ENCODE measurements at regions not wholly inside any gene's neighbourhood (a gene's known extent, or its start where the extent isn't known, plus 50 kb on each side); places are given as distances from the start of the nearest gene placed in this dataset.
"Not testable (repeated sequence)": the region's sequence is repeated elsewhere in the genome, so short reads cannot be mapped to it uniquely, and the experiment has no call there.

GRCh38 chr3:17861476-17861875 is 119.0 kb upstream of the TBC1D5 start:
- DNase-seq = no peak

DNA sequence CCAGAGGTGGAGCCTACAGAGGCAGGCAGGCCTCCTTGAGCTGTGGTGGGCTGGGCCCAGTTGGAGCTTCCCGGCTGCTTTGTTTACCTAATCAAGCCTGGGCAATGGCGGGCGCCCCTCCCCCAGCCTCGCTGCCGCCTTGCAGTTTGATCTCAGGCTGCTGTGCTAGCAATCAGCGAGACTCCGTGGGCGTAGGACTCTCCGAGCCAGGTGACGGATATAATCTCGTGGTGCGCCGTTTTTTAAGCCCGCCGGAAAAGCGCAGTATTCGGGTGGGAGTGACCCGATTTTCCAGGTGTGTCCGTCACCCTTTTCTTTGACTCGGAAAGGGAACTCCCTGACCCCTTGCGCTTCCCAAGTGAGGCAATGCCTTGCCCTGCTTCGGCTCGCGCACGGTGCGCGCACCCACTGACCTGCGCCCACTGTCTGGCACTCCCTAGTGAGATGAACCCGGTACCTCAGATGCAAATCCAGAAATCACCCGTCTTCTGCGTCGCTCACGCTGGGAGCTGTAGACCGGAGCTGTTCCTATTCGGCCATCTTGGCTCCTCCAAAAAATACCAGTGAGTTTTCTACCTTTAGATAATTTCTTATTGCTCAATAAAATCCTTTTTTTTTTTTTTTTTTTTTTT is 118.5 kb upstream of the TBC1D5 start:
- not testable (repeated sequence) for DNase-seq

DNA sequence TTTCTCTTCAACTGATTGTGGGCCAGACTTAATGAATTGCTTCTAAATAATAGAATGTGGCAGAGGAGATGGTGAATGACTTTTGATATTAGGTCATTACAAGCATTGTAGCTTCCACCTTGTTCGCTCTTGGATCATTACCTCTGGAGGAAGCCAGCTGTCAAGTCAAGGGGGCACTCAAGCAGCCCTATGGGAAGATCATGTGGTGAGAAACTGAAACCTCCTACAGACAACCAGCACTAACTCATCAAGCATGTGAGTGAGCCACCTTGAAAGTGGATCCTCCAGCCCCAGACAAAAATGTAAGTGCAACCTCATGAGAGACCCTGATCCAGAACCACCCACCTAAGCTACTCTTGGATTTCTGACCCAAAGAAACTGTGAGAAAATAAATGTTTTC is 109.8 kb upstream of the TBC1D5 start:
- no peak for DNase-seq

- no peak for DNase-seq
Observed at GRCh38 chr3:17850448-17850847, 108.0 kb upstream of the TBC1D5 start.

DNA sequence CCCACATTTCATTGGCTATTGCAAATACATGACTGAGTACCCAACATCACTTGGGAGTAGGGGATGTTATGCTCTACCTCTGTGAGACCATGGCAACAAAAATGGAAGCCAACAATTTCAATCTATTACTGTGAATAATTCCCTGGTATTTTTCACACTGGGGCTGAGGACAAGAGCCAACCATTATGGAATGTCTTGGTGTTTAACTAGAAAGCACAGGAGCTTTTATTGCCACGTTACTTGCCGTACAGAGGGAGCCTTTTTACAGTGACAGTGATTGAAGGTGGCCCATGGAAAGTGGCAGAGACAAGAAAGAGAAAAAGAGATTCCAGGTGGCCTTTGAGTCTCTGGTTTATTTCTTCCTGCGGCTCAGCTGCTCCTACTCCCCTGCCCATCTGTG is 105.7 kb upstream of the TBC1D5 start:
- DNase-seq = no peak

- DNase-seq = no peak
Observed at GRCh38 chr3:17847156-17847555, 104.7 kb upstream of the TBC1D5 start.

DNA sequence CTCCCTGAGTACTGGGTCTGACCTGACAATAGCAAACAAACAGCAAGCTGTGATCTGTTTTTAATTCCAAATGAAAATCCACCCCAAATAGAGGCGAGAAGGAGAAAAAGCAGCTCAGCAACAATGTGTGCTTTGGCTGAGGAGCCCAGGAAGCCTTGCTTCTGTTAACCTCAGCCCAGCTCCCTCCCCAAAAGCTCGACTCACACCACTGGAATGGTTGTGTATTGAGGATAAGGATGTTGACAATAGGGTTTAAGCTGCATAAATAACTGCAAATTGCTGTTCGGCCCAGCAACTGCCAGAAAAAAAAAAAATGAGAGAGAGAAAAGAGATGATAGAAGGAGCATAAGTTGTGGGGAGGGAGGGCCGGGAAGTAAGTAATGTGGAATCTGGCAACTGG is 104.0 kb upstream of the TBC1D5 start:
- no peak for DNase-seq

GRCh38 chr3:17845026-17845812 is 102.8 kb upstream of the TBC1D5 start:
- no peak for DNase-seq

DNA sequence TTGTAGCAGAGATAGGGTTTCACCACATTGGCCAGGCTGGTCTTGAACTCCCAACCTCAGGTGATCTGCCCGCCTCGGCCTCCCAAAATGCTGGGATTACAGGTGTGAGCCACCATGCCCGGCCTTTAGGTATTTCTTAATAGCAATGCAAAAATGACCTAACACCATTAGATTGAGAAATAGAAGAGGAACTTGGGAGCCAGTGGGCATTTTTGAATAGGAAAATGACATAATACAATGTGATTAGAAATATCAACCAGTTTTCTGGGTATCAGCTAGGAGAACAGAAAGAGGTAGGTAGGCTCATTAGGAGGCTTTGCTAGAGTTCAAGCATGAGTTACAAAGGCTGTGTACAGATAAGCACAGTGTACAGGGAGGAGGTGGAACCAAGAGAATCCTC is 101.8 kb upstream of the TBC1D5 start:
- DNase-seq = no peak

GRCh38 chr3:17841190-17841828 is 98.9 kb upstream of the TBC1D5 start:
- DNase-seq = no peak

- no peak for DNase-seq
Observed at GRCh38 chr3:17840651-17841050, 98.2 kb upstream of the TBC1D5 start.

- no peak for DNase-seq
Observed at GRCh38 chr3:17840126-17840525, 97.7 kb upstream of the TBC1D5 start.

DNA sequence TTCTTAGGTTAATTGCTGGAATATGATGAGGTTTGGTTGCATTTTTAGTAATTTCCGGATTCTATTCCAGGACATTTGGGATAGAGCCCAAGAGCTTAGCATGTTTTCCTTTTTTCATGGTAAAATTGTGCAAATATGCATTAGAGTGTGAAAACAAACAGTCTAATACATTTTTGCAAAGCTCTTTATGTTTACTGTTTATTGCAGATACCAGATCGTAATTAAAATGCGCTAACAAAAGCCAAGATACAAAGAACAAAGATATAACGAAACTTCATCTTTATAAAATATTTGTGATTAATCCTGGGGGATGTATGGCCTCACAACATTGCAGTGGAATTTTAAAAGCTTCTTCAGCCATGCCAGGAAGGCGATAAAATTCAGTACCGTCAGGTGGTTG is 94.5 kb upstream of the TBC1D5 start:
- no peak for DNase-seq

GRCh38 chr3:17836092-17836491 is 93.7 kb upstream of the TBC1D5 start:
- DNase-seq = no peak

GRCh38 chr3:17833786-17834559 is 91.5 kb upstream of the TBC1D5 start:
- no peak for DNase-seq

DNA sequence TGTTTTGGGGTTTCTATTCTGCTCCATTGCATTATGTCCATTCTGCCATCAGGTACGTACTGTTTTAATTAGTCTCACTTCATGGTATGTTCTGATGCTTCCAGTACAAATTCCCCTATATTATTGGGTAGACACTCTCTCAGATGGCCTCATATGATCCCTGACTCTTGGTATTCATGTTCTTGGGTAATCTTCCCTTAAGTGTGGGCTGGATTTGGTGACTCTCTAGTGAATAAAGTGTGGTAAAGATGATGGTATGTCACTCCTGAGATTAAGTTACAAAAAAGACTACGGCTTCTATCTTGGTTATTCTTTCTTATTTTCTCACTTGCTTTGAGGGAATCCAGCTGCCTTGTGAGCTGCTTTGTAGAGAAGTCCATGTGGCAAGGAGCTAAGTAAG is 89.6 kb upstream of the TBC1D5 start:
- no peak for DNase-seq

DNA sequence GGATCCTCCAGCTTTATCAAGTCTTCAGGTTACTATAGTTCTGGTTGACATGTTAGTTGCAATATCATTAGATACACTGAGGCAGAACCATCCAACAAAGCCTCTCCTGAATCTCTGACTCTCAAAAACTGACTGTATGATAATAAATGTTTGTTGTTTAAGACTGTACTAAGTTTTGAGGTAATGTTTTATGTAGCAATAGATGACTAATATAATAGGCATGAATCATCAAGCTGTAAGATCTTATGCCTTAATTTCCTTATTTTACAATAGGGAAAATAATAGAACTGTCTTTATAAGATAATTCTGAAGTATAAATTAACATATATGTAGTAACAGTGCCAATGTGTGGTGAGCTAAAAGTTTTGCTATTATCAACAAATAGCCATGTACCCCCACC is 88.9 kb upstream of the TBC1D5 start:
- DNase-seq = no peak

DNA sequence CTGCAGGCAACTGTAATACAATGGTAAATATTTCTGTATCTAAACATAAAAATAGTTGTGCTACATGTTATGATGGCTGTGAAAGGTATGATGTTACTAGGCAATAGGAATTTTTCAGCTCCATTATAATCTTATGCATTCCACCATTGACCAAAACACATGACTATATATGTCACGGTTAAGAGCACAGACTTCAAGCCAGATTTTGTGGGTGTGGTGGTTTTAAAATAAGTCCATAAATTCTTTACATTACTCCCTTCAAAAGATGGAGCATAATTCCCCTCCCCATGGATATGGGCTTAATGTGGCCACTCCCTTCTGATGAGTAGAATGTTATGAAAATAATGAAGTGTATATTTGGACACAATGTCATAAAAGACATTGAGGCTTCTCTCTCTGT is 88.4 kb upstream of the TBC1D5 start:
- DNase-seq = no peak

DNA sequence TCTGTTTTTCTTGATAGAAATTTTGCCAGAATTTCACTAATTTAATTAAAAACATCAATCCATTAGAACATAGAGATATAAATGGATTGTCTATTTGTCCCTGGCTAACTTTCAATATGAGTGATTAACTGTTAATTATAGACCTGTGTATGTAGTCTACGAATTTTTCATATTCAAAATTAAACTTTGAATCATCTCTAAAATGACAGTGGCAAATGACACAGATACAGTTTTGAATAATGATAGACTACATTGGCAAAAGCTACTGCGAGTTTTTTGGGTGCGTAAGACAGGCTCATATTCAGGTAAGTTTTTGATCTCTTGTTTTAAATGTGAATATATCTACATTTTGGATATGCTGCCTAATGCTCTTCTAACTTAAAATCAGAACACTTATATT is 86.0 kb upstream of the TBC1D5 start:
- no peak for DNase-seq

DNA sequence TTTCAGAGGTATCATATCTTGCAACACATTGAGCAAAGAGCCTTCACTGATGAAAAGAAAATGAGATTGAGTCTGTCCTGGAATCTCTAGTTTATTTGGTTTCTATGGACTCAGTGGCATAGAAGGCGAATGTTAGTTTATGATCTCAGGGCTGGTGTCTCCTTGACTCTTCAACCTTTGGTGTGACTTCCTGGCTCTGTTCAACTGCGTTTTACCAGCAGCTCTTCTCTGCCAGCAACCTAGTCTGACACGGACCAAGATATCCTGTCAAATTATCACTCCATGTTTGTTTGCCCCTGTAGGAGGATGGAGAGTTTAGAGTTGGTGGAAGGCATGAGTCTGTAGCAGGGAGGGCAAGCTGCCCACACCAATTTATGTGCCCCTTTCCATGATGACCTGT is 82.9 kb upstream of the TBC1D5 start:
- no peak for DNase-seq

DNA sequence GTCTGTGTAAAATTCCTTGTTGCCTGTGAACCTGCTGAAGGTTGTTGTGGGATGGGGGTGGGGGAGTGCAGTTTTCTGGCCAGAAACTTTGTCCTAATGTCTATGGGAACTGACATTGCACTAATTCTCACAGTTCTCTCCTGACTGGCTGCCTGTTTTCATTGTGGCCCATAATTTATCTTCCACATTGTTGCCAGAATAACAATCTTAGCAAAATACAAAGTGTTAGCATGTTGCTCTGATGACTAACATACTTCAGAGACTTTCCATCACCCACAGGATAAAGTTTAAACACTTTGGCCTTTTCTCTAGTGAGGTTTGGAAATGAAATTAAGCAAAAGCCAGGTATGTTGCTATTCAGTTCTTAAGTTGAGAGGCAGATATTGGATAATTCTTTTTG is 81.4 kb upstream of the TBC1D5 start:
- no peak for DNase-seq

DNA sequence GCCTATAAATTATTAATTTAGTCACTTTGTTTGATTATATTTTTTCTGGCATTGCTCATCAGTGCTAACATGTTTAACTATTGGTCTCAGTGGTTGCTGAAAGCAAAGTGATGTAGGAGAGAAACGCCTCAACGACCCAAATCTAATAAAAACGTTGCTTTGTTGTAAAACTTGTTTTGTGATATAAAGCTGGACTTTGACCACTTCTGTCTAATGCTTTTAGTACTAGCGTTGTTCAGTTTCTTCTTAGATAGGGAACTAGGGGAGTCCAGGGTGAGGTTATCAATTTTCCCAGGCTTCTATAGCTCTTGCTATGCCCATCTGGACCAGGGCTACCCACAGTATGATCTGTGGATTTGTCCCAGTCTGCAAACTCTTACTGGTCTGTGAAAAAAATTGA is 80.6 kb upstream of the TBC1D5 start:
- no peak for DNase-seq

DNA sequence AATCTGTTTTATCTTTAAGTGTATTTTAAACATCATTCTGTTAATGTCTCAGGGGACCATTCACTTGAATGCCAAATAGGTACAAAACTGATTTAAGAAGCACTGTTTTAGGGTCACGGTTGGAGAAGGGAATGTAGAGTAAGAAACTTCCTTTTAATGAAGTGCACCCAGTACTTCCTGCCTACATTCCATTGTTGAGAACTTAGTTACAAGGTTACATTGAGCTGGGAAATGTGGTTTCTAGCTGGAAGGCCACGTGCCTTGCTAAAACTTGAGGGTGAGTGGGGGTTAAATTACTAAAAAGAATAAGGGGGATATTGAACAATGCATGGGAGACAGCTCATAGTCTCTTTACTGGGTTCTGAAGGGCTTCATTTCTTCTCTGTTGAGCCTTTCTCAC is 78.3 kb upstream of the TBC1D5 start:
- DNase-seq = no peak

DNA sequence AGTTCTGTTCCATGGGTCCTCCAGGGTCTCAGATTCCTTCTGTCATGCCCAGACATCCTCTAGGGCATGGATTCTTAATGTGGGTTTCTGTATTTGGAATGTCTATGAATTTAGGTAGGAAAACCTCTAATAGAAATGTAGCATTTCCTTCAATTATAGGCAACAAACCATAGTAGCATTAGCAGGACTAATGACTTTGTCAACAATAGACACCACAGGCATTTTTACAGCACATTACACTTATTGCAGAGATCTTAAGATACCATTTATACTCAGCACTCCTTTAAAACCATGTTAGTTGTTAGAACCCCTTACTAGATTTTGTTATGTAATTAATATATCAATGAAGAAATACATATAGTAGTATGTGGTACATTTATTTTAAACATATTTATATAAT is 77.8 kb upstream of the TBC1D5 start:
- no peak for DNase-seq
